OCI-LY3 (cell line): ENCODE measurements at regions not wholly inside any gene's neighbourhood (a gene's known extent, or its start where the extent isn't known, plus 50 kb on each side); places are given as distances from the start of the nearest gene placed in this dataset.

Experiments
- CTCF ChIP-seq: fragments of 200-600, 300-600 bp; sonication (generic); IDR thresholded peaks from 2 replicates; pipeline ENCODE4 v1.5.1; 2014; ENCODE audit warnings: antibody characterized with exemption, low read length, low read depth
- EZH2phosphoT487 ChIP-seq: fragments of 200-600 bp; shearing (Covaris generic); IDR thresholded peaks from 2 replicates; pipeline ENCODE4 v1.6.1; 2018; ENCODE audit warnings: antibody characterized with exemption, mixed run types, low read depth

DNA sequence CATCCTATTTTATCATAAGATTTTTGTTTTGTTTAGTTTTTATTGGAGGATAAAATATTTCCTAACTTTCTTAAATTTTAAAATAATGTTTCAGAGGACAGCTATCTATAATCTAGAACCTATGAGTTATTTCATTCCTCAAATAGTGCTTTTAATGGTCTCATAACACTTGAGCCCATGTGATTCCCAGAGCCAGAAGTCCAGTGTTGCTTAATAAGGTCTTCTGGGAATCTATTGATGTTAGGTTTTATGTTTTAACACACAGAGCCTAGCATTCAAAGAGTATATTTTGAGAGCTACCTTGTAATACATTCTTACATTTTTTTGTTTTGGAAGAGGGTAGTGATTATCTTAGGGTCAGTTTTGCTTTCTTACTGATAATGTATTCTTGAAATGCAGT lies 200.2 kb downstream of the CENPW start:
- TF ChIP-seq CTCF (no peak), EZH2phosphoT487 (no peak)
